HG03469 (cell line): ENCODE measurements at regions not wholly inside any gene's neighbourhood (a gene's known extent, or its start where the extent isn't known, plus 50 kb on each side); places are given as distances from the start of the nearest gene placed in this dataset.
A peak's percentile ranks its signal among the peaks of the same experiment; 100 is the strongest.
"Not testable (repeated sequence)": the region's sequence is repeated elsewhere in the genome, so short reads cannot be mapped to it uniquely, and the experiment has no call there.

Experiments
- ATAC-seq: cut with Tn5 transposase; IDR thresholded peaks from one replicate; pipeline ENCODE4 v1.9.1; 2021; ENCODE audit warnings: mild to moderate bottlenecking, moderate library complexity, moderate number of reproducible peaks; ENCODE audit not compliant: unreplicated experiment

DNA sequence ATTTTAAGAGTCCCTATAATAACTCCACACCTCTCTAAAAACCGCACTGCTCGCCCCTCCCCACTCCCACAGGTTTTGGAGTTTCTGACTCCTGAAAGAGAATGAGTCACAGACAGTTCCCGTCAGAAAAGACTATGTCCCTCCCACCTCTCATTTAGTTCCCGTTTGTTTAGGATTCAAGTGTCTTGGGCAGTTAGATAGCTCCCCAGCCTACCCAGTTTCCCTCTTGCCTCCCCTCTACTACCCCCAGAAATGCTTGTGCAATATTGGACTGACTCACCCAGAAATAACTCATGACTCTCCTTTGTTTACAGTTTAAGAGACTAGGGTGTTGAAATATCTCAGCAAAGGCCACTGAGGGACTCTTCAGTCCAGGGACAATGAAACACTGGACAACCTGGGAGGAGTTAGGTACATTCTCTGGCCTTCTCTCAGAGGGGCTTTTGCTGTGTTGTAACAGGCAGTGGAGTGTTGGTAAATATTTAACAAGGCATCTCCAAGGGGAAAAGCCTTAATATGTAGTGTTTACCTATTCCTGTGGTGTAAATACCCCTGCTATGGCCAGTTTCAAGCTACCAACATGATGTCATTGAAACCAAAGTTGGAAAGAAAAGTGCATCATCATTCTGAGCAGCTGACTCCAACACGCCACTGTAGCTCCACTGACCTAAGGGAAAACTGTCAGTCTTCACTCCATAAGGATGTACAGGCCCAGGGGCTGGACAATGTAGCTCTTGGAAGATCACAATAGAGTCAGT lies 96.1 kb upstream of the CHD2 start:
- no peak for ATAC-seq

DNA sequence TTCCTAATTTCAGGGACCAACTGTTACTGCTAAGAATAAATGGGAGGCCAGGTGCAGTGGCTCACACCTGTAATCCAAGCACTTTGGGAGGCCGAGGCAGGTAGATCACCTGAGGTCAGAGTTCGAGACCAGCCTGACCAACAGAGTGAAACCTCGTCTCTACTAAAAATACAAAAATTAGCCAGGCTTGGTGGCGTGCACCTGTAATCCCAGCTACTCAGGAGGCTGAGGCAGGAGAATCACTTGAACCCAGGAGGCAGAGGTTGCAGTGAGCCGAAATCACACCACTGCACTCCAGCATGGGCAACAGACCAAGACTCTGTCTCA lies 95.6 kb upstream of the CHD2 start:
- not testable (repeated sequence) for ATAC-seq

DNA sequence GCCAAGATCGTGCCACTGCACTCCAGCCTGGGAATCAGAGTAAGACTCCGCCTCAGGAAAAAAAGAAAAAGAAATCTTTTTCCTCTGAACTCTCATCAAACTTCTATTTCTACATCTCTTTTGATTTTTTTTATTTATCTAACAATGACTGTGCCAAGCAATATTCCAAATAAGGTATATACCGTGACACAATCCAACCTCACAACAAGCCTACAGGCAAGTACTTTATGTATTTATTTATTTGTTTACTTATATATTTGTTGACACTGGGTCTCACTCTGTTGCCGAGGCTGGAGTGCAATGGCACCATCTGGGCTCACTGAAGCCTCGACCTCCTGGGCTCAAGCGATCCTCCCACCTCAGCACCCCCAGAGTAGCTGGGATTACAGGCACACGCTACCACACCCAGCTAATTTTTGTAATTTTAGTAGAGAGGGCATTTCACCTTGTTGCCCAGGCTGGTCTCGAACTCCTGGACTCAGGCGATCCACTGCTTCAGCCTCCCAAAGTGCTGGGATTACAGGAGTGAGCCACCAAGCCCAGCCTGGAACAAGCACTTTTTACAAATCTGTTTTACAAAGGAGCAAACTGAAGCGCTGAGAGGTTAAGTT lies 94.9 kb upstream of the CHD2 start:
- no peak for ATAC-seq

DNA sequence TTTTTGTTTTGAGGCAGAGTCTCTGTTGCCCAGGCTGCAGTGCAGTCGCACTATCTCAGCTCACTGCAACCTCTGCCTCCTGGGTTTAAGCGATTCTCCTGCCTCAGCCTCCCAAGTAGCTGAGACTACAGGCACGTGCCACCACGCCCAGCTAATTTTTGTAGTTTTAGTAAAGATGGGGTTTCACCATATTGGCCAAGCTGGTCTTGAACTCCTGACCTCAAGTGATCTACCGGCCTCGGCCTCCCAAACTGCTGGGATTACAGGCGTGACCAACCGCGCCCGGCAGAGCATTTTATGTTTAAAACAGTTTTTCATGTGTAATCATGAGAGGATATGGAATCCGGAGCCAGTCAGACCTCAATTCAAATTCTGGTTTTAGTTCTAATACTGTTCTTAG lies 94.0 kb upstream of the CHD2 start:
- not testable (repeated sequence) for ATAC-seq

DNA sequence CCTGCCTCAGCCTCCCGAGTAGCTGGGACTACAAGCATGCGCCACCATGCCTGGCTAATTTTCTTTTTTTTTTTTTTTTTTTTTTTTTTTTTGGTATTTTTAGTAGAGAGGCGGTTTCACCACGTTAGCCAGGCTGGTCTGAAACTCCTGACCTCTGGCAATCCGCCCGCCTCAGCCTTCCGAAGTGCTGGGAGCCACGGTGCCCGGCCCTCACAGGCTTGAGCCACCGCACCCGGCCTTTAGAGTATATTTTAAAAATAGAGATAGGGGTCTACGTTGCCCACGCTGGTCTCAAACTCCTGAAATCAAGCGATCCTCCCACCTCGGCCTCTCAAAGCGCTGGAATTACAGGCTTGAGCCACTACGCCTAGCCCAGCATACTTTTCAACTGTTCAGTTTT lies 93.4 kb upstream of the CHD2 start:
- ATAC-seq, result no peak

DNA sequence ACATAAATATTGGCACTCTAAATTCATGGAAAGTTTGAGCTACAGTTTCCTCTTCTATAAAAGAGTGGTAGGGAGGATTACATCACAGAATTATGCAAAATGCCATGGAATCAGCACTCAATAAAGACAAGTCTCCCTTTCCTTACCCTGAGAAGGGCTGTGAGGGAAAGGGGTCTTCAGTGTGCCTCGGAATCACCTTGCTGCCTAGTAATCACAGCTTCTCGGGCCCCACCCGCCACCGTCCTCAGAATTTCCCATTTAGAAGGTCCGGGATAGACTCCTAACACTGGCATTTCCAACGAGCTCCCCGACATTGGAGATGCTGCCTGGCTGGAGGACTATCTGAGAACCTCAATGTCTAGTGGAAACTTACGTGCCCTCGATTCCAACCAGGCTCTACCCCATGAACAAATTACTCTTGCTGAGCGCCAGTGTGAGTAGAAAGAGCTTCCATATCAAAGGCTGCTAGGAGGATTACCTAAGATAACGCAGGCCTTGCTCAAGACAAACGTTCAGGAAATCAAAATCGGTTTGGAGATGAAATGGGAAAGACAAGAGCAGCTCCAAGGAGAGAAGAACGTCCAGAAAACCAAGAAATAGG lies 92.1 kb upstream of the CHD2 start:
- no peak for ATAC-seq

DNA sequence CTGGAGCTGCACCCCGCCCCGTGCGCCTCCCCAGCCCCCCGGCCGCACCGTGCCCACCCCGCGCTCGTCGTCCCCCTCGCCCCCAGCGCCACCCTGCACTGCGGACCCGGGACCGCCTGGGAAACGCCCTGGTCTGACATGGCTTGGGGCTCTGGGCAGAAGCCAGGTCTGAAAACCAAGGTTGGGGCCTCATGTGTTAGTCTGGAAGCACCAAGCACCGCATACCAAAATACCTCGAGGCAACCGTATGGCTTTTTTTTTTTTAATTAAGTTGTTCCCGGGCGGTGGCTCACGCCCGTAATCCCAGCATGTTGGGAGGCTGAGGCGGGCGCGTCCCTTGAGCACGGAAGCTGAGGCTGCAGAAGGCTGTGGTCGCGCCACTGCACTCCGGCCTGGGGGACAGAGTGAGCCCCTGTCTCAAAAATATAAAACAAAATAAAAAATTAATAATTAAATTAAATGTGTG lies 91.5 kb upstream of the CHD2 start:
- no peak for ATAC-seq

DNA sequence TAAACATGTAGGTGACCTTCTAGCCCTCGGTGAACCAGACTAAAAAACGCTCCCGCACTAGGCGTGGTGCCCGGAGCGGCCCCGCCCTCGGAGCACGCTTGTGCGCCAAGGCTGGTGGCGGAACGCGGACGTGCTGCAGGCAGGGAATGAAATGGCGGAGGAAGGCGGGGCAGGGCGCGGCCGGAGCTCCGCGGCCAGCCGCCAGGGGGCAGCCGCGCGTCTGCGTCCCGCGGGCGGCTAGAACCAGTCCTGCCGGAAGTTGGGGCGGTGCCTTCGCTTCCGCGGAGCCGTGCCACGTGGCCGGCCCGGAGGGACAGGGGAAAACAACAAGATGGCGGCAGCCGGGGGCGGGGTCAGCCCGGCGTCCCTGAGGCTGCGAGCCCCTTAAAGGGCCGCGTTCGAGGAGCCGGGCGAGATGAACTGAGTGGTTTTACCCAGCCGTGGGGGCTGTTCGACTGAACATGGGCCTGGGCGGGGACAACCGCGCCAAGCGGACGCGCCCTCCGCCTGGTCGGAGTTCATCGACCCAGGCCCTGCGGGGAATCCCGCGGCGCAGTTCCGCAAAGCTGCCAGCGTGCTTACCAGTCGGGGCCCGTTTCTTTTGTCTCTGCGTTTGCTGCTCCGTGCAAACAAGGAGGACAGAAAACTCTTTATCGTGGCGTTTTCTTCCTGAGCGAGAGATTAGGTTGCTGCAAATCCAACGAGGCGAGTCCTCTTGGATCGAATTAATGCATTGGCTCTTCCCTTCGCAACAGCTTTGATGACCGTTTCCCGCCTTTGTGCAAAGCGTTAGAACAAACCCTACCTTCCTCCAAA lies 90.9 kb upstream of the CHD2 start:
- peak; percentile 84 for ATAC-seq

DNA sequence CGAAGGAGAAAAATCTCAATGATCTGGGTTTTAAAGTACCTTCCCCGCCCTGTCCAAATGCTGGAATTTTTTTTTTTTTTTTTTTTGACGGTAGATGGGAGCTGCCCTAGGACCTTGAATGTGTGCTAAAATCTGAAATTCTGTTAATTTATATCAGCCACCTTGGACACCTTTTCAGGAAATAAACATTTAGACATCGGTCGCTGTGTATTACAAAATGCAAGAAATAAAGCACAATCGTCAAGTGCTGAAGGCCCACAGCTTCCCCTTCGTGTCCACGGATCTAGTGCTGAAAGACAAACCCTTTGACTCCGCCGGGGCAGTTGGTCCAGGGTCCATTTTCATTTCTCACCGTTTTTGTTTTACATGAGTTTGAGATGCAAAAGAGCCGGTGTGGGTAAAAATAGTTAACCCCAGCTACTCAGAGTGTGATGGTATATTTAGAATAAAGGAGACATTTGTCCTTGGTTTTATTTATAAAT lies 90.2 kb upstream of the CHD2 start:
- ATAC-seq, result no peak

DNA sequence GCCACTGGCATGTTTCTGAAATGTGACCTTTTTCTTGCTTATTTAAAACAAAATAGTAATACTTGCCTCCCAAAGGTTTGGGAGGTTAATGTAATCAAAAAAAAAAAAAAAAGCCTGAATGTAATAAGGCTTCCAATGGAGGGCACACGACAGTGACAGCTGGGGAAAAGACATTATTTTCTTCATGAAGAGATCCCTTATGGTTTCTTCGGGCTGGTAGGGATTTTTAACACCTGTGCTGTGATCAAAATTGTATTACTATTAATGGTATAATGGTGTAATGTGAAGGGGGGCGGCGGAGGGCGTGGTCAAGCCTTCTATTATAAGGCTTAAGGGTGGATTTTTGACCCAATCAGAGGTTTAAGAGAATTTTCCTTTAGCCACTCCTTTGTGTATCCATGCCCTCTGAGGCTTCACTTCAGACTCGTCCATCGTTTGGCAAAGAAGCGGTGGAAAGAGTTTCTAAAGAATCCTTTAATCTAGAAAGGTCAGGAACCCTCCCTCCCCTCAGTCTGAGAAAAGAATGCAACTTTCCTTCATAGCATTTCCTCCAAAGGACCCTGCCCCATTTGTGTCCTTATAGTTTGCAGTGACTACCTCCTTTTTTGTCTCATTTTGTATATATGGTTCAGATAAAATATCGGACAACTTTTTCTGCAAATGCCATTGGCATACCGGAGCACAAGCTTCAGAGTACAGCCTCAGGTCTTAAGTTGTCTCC lies 89.5 kb upstream of the CHD2 start:
- ATAC-seq, result no peak

DNA sequence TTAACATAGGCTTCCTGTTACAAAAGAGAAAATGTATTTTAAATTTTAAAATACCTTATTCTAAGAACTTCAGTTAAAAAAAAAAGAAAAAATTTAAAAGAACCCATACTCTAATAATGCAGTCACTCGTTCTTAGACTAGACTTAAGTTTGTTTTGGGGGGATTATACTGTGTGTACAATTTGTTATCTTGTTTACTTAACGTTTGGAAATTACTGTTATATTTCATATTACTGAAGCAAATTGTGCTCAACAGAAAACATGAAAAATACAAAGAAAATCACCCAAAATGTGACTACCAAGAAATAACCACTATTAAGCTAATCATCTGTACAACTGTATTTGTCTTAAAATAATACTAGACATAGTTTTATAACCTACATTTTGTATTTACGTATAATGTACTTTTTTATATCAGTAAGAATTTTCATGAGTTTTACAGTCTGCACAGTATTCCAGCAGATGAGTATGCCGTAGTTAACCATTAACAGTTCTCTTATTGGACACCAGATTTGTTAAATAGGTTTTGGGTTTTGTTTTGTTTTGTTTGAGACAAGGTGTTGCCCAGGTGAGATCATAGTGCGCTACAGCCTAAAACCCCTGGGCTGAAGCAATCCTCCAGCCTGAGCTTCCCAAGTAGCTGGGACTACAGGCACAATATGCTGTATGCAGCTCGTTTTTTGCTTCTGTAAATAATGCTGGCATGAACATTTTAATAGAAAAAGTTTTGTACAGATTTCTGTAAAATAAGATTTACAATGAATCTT lies 88.8 kb upstream of the CHD2 start:
- no peak for ATAC-seq

DNA sequence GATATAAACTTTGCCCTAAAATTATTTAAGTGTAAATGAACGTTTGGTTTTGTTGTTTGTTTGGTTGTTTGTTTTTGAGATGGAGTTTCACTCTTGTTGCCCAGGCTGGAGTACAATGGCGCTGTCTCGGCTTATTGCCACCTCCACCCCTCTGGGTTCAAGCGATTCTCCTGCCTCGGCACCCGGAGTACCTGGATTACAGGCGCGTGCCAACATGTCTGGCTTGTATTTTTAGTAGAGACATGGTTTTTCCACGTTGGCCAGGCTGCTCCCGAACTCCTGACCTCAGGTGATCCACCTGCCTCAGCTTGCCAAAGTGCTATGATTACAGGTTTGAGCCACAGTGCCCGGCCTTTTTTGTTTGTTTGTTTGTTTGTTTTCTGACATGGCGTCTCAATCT lies 87.9 kb upstream of the CHD2 start:
- ATAC-seq, result no peak

DNA sequence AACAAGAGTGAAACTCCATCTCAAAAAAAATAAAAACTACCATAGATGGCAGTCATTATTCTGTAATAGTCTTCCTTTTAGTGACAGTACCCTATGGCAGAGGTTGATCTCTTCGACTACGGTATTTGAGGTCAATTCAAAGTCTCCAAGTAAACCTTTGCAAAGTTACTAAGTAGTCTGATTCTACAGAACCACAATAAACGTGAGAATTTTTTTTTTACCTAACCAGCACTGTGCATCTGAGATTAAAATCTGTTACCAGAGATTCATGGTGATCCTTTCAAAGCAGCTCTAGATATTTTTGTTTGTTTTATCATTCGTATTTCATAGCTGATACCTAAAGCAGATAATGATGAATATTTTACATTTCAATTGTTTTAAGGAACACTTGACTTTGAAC lies 86.6 kb upstream of the CHD2 start:
- no peak for ATAC-seq

DNA sequence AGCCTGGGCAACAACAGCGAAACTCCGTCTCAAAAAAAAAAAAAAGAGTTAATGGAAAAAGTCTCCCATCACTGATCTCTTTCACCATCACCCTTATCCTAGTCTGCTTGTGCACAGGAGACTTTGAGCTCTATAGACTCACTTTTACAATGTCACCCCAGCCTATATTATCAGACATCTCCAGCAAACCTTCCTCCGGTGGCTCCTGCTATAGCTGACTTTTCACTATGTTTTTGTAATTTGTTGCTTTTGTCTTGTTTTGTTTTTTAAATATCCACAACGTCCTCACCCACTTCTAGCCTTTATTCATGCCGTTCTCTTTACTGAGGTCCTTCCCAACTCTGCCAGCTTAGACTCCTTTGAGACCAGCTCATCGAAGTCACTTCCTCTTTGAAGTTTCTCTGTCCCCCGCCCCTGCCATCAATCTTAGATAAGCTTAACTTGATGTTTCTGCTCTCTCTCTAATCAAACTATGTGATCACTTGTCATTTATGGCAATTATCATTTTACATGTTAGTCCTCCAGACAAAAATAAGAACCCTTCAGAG lies 82.7 kb upstream of the CHD2 start:
- no peak for ATAC-seq

DNA sequence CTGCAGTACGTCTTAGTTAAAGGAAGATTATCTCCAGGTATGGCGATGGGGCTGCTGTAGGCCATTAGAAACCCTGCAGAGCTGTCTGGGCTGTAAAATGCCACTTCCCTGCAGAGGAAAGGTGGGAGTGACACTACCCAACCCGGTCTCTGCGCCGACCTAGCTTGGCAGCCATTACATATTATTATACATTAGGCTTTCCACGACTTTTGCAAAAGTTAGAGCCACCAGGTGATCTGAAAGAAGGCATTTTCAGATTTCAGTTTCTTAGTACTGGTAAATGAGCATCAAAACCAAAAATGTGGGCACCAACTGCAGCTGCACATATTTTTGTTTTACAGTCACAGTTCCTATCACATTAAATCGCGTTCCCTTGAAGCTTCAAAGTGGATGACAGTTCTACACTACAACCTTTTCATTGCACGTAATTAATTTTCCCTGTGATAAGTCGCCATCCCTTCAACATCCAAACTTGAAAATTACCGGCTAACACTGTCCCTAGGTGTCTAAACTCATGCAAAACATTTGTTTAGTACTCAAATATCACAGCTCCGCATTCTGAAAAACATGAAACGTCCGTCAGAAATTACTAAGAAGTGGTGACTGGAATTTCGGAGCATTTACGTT lies 81.4 kb upstream of the CHD2 start:
- no peak for ATAC-seq

DNA sequence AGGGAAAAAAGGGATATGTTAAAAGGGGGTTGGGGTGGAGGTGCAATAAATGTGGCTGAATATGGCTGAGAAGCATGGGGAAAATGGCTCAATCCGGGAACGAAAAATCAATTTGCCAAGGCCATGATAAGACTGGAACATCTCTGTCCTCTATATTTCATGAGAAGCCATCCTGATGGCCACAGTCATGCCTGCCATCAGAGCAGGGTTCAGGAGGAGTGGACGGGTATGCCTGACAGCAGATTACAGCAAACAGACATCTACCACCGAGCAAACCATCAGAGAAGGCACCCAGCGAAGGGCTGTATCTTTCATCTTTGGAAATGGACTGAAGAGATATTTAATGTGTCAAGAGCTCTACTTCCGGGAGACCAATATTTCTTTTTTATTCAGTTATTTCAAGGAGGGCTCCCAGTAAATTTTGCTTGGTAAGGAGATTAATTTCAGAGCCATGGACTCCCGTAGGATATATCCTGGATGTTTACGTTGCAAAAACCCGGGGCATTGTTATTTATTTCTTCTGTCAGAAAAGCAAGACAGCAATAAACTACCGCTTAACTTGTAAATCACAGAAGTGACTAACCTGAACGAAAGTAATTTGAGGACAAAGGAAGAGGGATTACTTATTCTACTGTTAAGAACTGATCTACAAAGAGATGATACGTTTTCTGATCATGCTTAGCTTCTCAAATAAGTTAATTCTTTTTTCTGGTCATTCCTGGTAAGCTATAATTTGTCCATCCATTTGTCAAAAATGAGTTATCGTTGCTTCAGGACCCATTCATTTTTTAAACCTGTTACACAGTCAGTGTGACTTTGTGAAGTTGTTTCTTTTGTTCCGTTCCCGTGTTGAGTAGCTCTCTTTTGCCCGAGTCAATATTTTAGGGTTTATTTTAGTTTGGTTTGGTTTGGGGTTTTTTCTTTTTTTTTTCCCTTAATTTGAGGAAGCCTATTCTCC lies 80.6 kb upstream of the CHD2 start:
- ATAC-seq, result no peak

DNA sequence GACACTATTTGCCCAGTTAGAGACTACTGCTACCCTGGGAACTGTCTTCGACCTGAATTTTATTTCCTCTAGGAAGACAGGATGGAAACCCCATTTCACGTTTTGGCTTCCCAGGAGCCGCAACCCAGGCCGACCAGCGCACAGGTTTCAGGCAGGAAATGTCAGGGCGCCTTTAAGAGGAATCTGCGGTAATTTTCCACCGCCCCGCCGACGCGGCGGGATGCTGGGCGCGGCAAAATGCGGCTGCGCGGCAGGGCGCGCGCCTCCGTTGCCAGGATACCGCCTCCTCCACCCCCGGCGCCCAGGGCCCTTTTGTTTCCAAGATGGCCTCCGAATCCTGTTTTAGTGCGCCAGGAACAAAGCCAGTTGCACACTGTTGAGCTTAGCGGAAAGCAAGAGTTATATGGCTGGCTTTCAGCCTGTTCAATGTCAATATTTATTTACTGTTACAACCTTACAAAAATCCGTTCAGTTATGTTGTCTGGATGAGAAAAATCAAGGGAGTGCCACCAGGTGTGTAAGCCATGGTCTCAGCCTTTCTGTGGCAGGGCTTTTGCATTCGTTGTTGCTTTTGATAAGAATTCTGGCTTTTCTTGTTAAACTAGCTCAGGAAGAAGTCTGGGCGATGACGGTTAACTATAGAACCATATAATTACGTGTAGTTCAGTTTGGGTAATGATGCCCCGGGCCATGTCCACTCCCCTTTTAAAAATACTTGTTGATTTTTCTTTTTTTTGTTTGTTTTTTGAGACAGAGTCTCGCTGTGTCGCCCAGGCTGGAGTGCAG lies 79.7 kb upstream of the CHD2 start:
- peak; percentile 66 for ATAC-seq
